ENCODE measurements at regions not wholly inside any gene's neighbourhood (a gene's known extent, or its start where the extent isn't known, plus 50 kb on each side); places are given as distances from the start of the nearest gene placed in this dataset.

DNA sequence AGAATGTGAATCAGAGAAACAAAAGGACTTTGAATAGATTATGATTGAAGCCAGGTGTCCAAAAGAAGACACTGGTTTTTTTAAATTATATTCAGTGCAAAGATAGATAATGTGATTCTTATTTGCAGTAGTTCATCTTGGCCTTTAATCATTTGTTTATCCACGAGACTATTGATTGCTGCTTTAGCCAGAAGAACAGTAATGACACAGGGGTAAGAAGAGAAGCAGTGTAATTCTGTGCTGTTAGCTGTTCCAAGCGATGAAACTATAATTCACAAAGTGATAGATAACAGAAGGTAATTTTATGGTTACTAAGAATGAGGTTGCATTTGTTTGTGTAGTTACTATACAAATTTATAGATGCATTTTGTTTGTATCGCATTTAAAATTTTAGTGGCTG lies 311.6 kb downstream of the MZT1 start:
- TF ChIP-seq TAF1 (IDR thresholded peaks at IDR 0.05; ENCODE audit: borderline replicate concordance, low read depth, low read length): no peak
- no peak for TF ChIP-seq POLR2AphosphoS5 (IDR thresholded peaks at IDR 0.05; ENCODE audit: low read depth, low read length)
- TF ChIP-seq POLR2A (IDR thresholded peaks at IDR 0.05; ENCODE audit: low read depth, low read length): no peak
